CD4-positive, alpha-beta T cell treated with Interleukin-17A for 1 hour (primary cell): ENCODE measurements at regions not wholly inside any gene's neighbourhood (a gene's known extent, or its start where the extent isn't known, plus 50 kb on each side); places are given as distances from the start of the nearest gene placed in this dataset.

Experiments used
- DNase-seq: peaks from one replicate; pipeline ENCODE4 v3.0.0-alpha.2; 2020

DNA sequence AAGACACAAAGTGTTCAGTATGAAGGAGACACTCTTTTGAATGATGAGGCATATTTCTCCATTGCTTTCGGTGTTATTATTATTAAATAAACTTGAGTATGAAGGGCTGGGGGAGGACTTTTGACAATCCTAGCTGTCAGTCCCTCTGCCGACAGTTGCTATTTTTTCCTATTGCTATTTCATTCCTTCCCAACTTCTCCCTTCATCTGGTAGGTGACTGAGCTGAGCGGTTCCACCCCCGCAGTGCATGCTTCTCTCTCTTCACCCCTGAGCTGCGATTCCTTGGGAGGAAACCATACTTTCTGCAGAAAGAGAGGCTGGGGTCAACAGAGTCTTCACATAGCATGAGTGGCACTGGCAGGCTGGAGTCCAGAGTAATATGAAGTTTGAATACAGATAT, 261.2 kb upstream of the TAC1 start:
- no peak for DNase-seq

DNA sequence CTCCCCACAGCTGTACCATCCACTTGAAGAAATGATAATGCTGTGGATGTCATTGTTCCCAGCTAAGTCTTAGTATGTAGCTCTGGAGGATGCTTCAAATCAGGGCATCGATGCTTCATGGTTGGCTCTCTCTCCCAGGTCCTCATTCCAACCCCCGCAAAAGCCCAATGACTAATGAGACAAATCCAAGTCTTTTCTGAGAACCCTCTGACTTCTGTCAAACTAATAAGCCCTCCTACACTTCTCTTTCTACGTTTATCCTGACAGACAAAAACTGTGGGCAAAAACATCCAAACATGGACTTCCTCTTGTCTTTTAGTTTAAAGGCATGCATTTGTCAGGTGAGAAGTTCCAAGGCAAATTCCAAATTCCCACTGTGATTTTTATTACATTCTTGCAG, 260.4 kb upstream of the TAC1 start:
- no peak for DNase-seq

DNA sequence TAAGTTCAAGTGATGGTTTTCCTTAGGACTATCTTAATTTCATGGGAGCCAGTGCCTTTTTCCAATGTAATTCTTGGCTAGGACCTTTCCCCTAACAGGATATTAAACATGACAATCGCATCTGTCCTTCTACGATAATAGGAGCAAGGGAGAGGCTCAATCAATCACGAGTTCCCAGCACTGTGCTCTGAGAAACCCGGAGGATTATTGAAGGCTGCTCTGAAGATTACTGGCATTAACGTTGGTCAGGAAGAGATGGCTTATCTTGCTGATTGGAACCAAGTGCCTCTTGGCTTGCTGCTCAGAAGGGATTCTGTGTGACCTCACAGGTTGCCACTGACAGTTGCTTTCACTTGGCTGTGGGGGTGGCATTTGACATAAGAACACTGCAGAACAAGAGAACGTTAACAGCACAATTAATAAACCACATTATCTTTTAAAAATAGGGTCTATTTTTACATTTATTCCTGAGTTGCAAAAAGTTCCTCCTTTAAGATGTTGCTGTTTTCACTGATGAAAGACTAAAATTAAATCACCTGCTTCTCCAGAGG, 252.1 kb upstream of the TAC1 start:
- no peak for DNase-seq

DNA sequence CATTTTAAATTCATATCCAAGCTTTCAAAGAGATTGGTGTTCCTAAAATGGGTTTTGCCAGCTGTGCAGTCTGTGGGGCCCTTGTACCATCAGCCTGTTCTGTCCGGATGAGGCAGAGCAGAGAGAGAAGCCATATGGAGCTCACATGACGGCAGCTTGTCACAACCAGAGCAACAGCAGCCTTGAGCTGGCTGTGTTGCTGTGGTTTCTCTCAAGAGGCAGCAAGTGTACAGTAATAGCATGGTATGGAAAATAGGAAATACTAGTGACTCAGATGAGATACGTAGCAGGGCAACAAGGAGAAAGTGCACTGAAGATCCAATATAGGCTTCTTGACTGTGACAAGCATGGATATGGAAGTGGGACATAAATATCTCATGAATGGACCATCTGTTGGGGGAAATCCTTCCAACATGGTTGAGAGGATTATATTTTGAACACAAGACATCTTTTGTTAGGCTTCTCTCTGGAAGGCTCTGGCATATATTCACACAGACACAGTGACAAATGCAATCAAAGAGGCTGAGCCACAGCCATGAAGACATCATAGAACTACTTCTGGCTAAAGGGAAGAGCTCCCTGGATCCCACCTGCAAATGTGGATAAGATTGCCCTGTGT, 251.0 kb upstream of the TAC1 start:
- DNase-seq, result no peak

DNA sequence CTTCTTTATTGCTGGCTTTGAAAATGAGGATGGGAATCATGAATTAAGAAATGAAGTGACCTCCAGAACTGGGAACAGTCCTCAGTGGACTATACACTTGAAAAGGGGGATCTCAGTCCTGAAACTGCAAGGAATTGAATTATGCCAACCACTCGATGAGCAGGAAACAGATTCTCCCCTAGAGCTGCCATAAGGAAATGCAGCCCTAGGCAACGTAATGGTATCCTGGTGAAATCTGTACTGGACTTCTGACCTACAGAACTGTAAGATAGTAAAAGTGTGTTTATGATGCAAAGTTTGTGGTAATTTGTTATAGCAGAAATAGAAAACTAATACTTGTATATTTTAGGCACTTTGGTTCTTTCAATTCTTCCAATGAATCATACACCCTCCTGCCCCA, 236.4 kb upstream of the TAC1 start:
- no peak for DNase-seq

GRCh38 chr7:97499204-97499603, 232.7 kb upstream of the TAC1 start:
- DNase-seq, result peak; percentile 14

- no peak for DNase-seq
Observed at GRCh38 chr7:97503367-97504094, 228.4 kb upstream of the TAC1 start.

DNA sequence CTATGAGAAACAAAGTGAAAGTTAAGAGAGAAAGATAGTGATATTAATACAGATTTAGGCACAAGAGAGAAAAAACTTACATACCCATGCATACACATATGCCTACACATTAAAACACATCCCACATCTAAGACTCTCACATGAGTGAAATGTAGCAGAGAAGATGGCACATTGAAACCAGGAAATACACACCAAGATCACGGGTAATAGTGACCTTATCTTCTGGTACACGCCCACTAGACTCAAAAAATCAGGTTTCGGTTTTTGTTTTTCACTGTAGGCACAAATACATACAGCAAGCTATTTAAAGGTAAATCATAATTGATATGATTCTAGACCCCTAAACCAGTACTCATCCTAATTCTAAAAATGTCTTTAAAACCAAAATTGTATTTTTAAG, 225.2 kb upstream of the TAC1 start:
- DNase-seq, result peak; percentile 45

DNA sequence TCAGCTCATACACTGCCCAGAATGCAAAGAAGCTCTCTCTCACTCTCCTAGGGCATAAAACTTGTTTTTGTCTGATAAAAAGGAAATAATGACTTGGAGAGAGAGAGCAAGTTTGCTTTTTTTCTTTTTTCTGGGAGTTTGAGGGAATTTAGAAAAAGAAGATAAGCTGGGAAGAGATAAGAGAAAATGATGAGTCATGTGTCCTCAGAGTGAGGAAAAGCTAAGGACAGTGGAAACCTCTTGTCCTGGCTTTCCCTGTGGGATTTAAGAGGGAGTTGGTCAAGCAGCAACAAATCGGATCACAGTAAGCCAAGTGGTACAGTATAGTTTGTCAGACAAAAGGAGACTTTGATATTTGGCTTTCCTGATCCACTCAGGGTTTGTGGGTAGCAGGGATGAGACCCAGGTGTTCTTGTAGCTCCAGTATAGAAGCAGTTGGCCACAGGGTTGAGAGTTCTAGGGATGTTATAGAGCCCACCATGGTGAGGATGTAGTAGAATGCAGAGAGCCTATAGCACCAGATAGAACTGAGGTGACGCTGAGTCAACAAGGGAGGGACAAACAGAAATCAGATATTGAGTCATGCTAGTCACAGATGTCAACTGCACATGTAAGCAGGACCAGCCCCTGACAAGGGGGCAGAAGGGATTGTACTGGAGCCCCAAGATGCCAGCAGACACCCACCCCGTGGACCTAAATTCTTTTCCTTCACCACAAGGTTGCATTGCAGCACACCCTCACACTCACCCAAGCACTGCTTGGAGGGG, 219.3 kb upstream of the TAC1 start:
- DNase-seq, result no peak

- no peak for DNase-seq
Observed at GRCh38 chr7:97513326-97513725, 218.6 kb upstream of the TAC1 start.

- DNase-seq, result no peak
Observed at GRCh38 chr7:97541188-97541587, 190.7 kb upstream of the TAC1 start.

DNA sequence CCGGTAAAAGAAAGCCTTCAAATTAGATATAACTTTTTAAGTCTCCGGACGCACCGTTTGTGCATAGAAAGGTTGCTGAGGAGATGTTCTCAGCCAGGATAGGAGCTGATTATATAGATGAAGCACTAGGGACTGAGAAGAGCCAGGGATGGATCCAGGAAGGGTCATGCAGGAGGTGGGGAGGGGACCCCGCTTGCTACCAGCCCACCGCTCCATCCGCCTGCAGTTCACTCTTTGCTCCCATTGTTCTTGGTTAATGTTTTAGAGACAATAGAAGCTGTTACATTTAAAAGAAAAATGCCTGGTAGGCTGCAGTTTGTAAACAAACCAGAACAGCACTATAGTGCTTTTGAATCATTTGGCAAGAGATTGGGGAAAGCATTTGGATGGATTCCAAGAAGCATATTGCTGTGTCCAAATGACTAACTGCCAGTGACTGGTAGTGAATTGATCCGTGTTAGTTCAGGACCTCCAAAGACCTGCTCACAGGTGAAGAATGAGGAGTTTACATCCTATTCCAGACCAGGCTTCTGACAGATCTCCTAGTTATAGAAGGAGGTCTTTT, 175.9 kb upstream of the TAC1 start:
- no peak for DNase-seq

DNA sequence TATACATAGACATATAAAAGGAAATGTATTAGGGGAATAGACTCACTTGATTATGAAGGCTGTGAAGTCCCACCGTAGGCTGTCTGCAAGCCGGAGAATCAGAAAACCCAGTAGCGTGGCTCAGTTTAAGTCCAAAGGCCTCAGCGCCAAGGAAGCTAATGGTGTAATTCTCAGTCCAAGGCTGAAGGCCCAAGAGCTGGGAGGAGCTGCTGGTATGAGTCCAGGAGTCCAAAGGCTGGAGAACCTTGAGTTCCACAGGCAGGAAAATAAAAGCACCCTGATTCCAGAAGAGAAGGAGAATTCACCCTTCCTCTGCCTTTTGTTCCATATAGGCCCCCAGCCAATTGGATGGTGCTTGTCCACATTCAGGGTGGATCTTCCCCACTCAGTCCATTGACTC, 166.2 kb upstream of the TAC1 start:
- DNase-seq, result no peak

DNA sequence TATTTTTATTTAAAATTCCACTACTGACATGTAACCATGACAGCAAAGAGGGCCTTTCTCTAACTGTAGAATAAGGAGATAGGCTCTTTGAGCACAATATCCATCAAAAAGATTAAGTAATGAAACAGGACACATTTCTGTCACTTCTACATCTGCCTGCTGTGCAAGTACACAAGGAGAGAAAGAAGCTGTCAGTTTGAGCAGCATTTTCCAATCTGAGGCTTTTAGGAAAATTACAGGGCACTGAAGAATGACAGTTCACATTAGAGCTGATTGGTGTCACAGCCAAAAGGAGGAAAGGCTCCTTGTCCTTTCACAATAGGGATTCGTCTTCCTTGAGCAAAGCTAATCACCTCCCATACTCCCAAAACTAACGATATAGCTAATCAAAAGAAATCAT, 158.8 kb upstream of the TAC1 start:
- no peak for DNase-seq

GRCh38 chr7:97576043-97576442, 155.8 kb upstream of the TAC1 start:
- DNase-seq, result no peak

DNA sequence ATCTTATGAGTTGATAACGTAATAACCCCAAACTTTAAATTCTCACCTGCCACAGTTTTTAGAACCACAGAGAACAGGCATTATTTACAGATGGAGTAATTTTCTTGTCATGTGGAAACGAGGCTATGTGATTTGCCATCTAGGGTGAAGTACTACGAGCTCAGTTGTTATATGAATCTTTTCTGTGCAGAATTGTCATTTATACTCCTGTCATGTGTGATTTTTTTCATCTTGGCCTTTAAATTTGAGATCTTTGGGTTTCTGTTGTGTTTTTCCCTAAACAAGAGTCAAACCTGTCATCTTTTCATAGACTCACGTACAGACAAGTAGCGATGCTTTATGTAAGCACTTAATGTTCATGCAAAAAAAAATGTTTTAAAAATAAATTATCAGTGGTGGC, 153.7 kb upstream of the TAC1 start:
- no peak for DNase-seq

GRCh38 chr7:97580205-97580604, 151.7 kb upstream of the TAC1 start:
- no peak for DNase-seq

GRCh38 chr7:97595439-97595838, 136.4 kb upstream of the TAC1 start:
- DNase-seq, result no peak

- no peak for DNase-seq
Observed at GRCh38 chr7:97601931-97602457, 129.9 kb upstream of the TAC1 start.

- DNase-seq, result no peak
Observed at GRCh38 chr7:97620495-97620894, 111.4 kb upstream of the TAC1 start.

- DNase-seq, result no peak
Observed at GRCh38 chr7:97623333-97623732, 108.6 kb upstream of the TAC1 start.

GRCh38 chr7:97630116-97630515, 101.8 kb upstream of the TAC1 start:
- no peak for DNase-seq

DNA sequence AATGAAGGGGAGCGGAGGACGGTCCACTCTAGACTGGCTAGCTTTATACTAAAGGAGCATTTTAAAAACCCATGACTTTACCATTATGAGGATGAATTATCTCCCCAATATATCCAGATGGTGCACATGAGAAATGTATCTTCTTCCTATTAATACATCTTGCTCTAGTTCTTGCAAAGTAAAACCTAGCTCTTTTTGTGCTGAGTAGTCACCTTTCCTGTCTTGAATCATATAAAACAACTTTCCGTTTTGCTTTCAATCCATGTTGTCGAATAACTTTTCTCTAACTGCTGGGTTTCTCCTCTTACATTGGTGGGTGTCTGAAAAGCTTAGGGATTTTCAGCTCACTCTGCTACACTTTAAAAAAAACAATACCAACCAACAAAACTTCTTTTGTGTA, 96.3 kb upstream of the TAC1 start:
- no peak for DNase-seq
